SK-N-MC (cell line): ENCODE measurements at regions not wholly inside any gene's neighbourhood (a gene's known extent, or its start where the extent isn't known, plus 50 kb on each side); places are given as distances from the start of the nearest gene placed in this dataset.

Source experiments
- EZH2 ChIP-seq: fragments of 200-600 bp; sonication (generic); IDR thresholded peaks from one replicate; pipeline ENCODE4 v1.6.1; 2017; ENCODE audit warnings: antibody characterized with exemption
- FOXP2 ChIP-seq: optimal IDR thresholded peaks from 2 replicates; pipeline ENCODE3; 2011; ENCODE audit warnings: mild to moderate bottlenecking, moderate library complexity; ENCODE audit not compliant: insufficient read depth; ENCODE audit errors: extremely low read length, control extremely low read depth
- POLR2AphosphoS5 ChIP-seq: IDR thresholded peaks from 2 replicates; pipeline ENCODE4 v1.6.1; 2012; ENCODE audit warnings: mild to moderate bottlenecking, low read depth, low read length, borderline replicate concordance

DNA sequence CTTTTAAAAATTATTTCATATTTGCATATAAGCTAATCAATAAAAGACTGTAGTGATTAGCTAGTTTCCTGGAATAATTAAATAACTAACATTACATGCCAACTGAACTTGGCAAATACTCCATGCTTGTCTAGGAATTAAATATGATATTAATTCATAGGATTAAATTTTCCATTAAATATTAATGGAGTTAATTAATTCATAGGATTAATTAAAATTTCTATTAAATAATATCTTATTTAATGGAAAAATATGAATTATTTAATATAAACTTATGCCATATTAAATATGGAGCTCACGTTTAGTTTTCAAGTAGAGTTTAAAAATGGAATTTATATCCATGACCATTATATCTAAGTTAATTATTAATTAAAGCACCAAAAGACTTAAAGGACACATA is 517.8 kb upstream of the DAB2 start:
- TF ChIP-seq POLR2AphosphoS5 (no peak), EZH2 (no peak), FOXP2 (no peak)
